SK-N-SH (cell line): ENCODE measurements at regions not wholly inside any gene's neighbourhood (a gene's known extent, or its start where the extent isn't known, plus 50 kb on each side); places are given as distances from the start of the nearest gene placed in this dataset.
"Not testable (repeated sequence)": the region's sequence is repeated elsewhere in the genome, so short reads cannot be mapped to it uniquely, and the experiment has no call there.

Experiments
- CTCF ChIA-PET: fragments of 300-600, 350-600 bp; formaldehyde crosslinking; extraction: SDS; loops from one replicate; lab custom pipeline; 2021; lab: Yijun Ruan, JAX
- POLR2A ChIA-PET: fragments of 350-600 bp; sonication (Branson Sonifier 250); formaldehyde crosslinking; extraction: SDS; loops from one replicate; lab custom pipeline; 2020; ENCODE audit warnings: antibody characterized with exemption, inconsistent platforms; lab: Yijun Ruan, JAX
- DNase-seq: peaks from one replicate; pipeline ENCODE4 v3.0.0; 2012
- H2AFZ ChIP-seq: fragments of 200-600 bp; sonication (generic); 2 replicates; pipeline ENCODE4 v1.8.1; 2016; ENCODE audit warnings: antibody characterized with exemption, mild to moderate bottlenecking, low read depth
- H3F3A ChIP-seq: fragments of 200-600 bp; sonication (generic); replicated peaks from 2 replicates; pipeline ENCODE3; 2016; ENCODE audit warnings: antibody characterized with exemption, mild to moderate bottlenecking; ENCODE audit not compliant: insufficient read depth
- H3K27ac ChIP-seq, 2 experiments: fragments of 200-500 bp in 1 of 2; fragments of 200-600 bp in 1 of 2; sonication (Bioruptor generic) in 1 of 2; sonication (generic), shearing (Covaris generic) in 1 of 2; 2 replicates each; pipeline versions ENCODE4 v1.5.1 to v1.6.1; 2014 to 2016; ENCODE audit warnings: low read depth in 2 of 2, inconsistent platforms in 1 of 2, low read length in 1 of 2, mild to moderate bottlenecking in 1 of 2, mixed read lengths in 1 of 2
- H3K27me3 ChIP-seq: fragments of 200-600 bp; sonication (generic), shearing (Covaris generic); 2 replicates; pipeline ENCODE4 v1.6.1; 2016; ENCODE audit warnings: mixed run types; ENCODE audit not compliant: insufficient read depth
- H3K36me3 ChIP-seq, 2 experiments: fragments of 200-500 bp in 1 of 2; fragments of 200-600 bp in 1 of 2; sonication (Bioruptor generic) in 1 of 2; sonication (generic) in 1 of 2; replicated peaks in 1 of 2; 2 replicates each; pipeline versions ENCODE3 to v1.5.1; 2014 to 2016; ENCODE audit warnings: low read length in 1 of 2, mild to moderate bottlenecking in 1 of 2; ENCODE audit not compliant: insufficient read depth in 2 of 2, control insufficient read depth in 1 of 2
- H3K4me1 ChIP-seq, 2 experiments: fragments of 200-500 bp in 1 of 2; fragments of 200-600 bp in 1 of 2; sonication (Bioruptor generic) in 1 of 2; sonication (generic), shearing (Covaris generic) in 1 of 2; 2 replicates each; pipeline versions ENCODE4 v1.5.1 to v1.6.1; 2014 to 2016; ENCODE audit warnings: low read depth in 1 of 2, low read length in 1 of 2, mixed run types in 1 of 2; ENCODE audit not compliant: insufficient read depth in 2 of 2, control insufficient read depth in 1 of 2
- H3K4me2 ChIP-seq: fragments of 200-600 bp; sonication (generic), shearing (Covaris generic); 2 replicates; pipeline ENCODE4 v1.6.1; 2017; ENCODE audit warnings: mixed run types
- H3K4me3 ChIP-seq, 2 experiments: fragments of 200-500 bp in 1 of 2; fragments of 200-600 bp in 1 of 2; sonication (Bioruptor generic) in 1 of 2; sonication (generic), shearing (Covaris generic) in 1 of 2; 2 replicates each; pipeline versions ENCODE4 v1.5.1 to v1.8.1; 2014 to 2016; ENCODE audit warnings: low read depth in 2 of 2, inconsistent platforms in 1 of 2, low read length in 1 of 2, mild to moderate bottlenecking in 1 of 2, mixed read lengths in 1 of 2, moderate library complexity in 1 of 2
- H3K79me2 ChIP-seq: fragments of 200-600 bp; sonication (generic); 2 replicates; pipeline ENCODE4 v1.8.1; 2017; ENCODE audit warnings: mild to moderate bottlenecking; ENCODE audit not compliant: insufficient read depth
- H3K9ac ChIP-seq: fragments of 200-600 bp; sonication (generic); 2 replicates; pipeline ENCODE4 v1.6.1; 2017; ENCODE audit warnings: mixed run types
- H3K9me2 ChIP-seq: fragments of 200-600 bp; sonication (generic); 2 replicates; pipeline ENCODE4 v1.6.1; 2017; ENCODE audit warnings: mixed run types
- H3K9me3 ChIP-seq: fragments of 200-600 bp; sonication (generic); 2 replicates; pipeline ENCODE4 v1.6.1; 2017; ENCODE audit warnings: mixed run types, mild to moderate bottlenecking, moderate library complexity
- H4K20me1 ChIP-seq: fragments of 200-600 bp; sonication (generic); 2 replicates; pipeline ENCODE4 v1.6.1; 2017; ENCODE audit warnings: mild to moderate bottlenecking, mixed run types; ENCODE audit not compliant: insufficient read depth
- CTCF ChIP-seq: fragments of 200-600 bp; sonication (generic); IDR thresholded peaks from 2 replicates; pipeline ENCODE4 v1.6.1; 2017; ENCODE audit warnings: antibody characterized with exemption, mild to moderate bottlenecking, moderate library complexity
- ELF1 ChIP-seq: IDR thresholded peaks from 2 replicates; pipeline ENCODE4 v1.4.0; 2012
- EP300 ChIP-seq, 2 experiments: IDR thresholded peaks; 2 replicates each; pipeline versions ENCODE4 v1.4.0 to v1.6.1; 2012; ENCODE audit warnings: borderline replicate concordance in 1 of 2, low read depth in 1 of 2, low read length in 1 of 2
- FOXM1 ChIP-seq: IDR thresholded peaks from 2 replicates; pipeline ENCODE4 v1.4.0; 2012; ENCODE audit warnings: low read depth, mild to moderate bottlenecking
- GABPA ChIP-seq: IDR thresholded peaks from 2 replicates; pipeline ENCODE4 v1.4.0; 2012; ENCODE audit warnings: low read depth, mild to moderate bottlenecking
- GATA2 ChIP-seq: sonication (generic); formaldehyde crosslinking; IDR thresholded peaks from 2 replicates; pipeline ENCODE4 v1.5.0; 2020; ENCODE audit warnings: mild to moderate bottlenecking, missing genetic modification reagents
- MXI1 ChIP-seq: IDR thresholded peaks from 2 replicates; pipeline ENCODE4 v1.6.1; 2012; ENCODE audit warnings: mild to moderate bottlenecking, low read depth, low read length, improper control_type of control experiment
- NFIC ChIP-seq: IDR thresholded peaks from 2 replicates; pipeline ENCODE4 v1.4.0; 2012; ENCODE audit warnings: borderline replicate concordance
- RAD21 ChIP-seq: IDR thresholded peaks from 2 replicates; pipeline ENCODE4 v1.6.1; 2012; ENCODE audit warnings: mild to moderate bottlenecking, low read length
- RXRA ChIP-seq: IDR thresholded peaks from 2 replicates; pipeline ENCODE4 v1.4.0; 2012; ENCODE audit warnings: low read depth, mild to moderate bottlenecking, borderline replicate concordance
- TAF1 ChIP-seq: IDR thresholded peaks from 2 replicates; pipeline ENCODE4 v1.6.1; 2012; ENCODE audit warnings: low read depth, mild to moderate bottlenecking, low read length, moderate library complexity, borderline replicate concordance
- TEAD4 ChIP-seq: IDR thresholded peaks from 2 replicates; pipeline ENCODE4 v1.4.0; 2012; ENCODE audit warnings: mild to moderate bottlenecking, borderline replicate concordance; ENCODE audit not compliant: insufficient read depth
- WGBS: methylation state at CpG from one replicate; pipeline ENCODE4 v1.1.6; 2017; ENCODE audit warnings: low lambda C conversion rate; 5-methylcytosine and 5-hydroxymethylcytosine counted together

- Histone ChIP-seq H3K9me3 (no peaks in the 10 kb centered on the region), H3K4me2 (no peak overlapping the region), H3K27me3 (no peaks in the 10 kb centered on the region), H3K9ac (no peak overlapping the region), H3F3A (no peaks in the 10 kb centered on the region), H3K27ac (no peak overlapping the region), H4K20me1 (no peaks in the 10 kb centered on the region), H3K4me1 (no peaks in the 10 kb centered on the region; a peak in 1 of 4 replicates), H2AFZ (no peak overlapping the region), H3K79me2 (no peaks in the 10 kb centered on the region), H3K4me3 (no peak overlapping the region), H3K36me3 (no peaks in the 10 kb centered on the region), H3K9me2 (no peaks in the 10 kb centered on the region)
- ChIA-PET CTCF (interaction anchor here (0.7 kb wide), 1 partner anchor 1665 kb away, joined by 3 read pairs; no protein-coding TSS in a partner anchor), POLR2A (no interaction called here)
- no peak for TF ChIP-seq ELF1
- no peak for TF ChIP-seq CTCF
- TF ChIP-seq NFIC = no peak
- TF ChIP-seq TAF1 = no peak
- no peak for TF ChIP-seq RAD21
- no peak for TF ChIP-seq MXI1
- no peak for TF ChIP-seq RXRA
- TF ChIP-seq GABPA = no peak
- TF ChIP-seq FOXM1 = no peak
- TF ChIP-seq EP300 (IDR thresholded peaks at IDR 0.05; ENCODE audit: borderline replicate concordance in 1 of 2, low read depth in 1 of 2, low read length in 1 of 2) = no peak
- TF ChIP-seq GATA2 = no peak
- no peak for TF ChIP-seq TEAD4
- DNase-seq = no peak
- WGBS = 34% methylated on average over 11 of the region's 11 CpGs
Observed at GRCh38 chr16:8402981-8403843, 187.1 kb downstream of the TMEM114 start.

- H3K9me2 ChIP-seq, H2AFZ ChIP-seq, H3K4me3 ChIP-seq, POLR2A ChIA-PET, H3K27ac ChIP-seq, H3K9ac ChIP-seq, DNase-seq, H3F3A ChIP-seq, H3K9me3 ChIP-seq, H3K36me3 ChIP-seq, H4K20me1 ChIP-seq, H3K79me2 ChIP-seq, H3K4me2 ChIP-seq, H3K4me1 ChIP-seq, H3K27me3 ChIP-seq, CTCF ChIA-PET: not testable (repeated sequence)
- 25% methylated on average over 6 of the region's 6 CpGs for WGBS
Observed at GRCh38 chr16:8400683-8401082, 189.6 kb downstream of the TMEM114 start.
